PFSK-1 (cell line): ENCODE measurements at regions not wholly inside any gene's neighbourhood (a gene's known extent, or its start where the extent isn't known, plus 50 kb on each side); places are given as distances from the start of the nearest gene placed in this dataset.

Experiments
- FOXP2 ChIP-seq: optimal IDR thresholded peaks from 2 replicates; pipeline ENCODE3; 2011; ENCODE audit warnings: borderline replicate concordance, control low read depth, inconsistent platforms; ENCODE audit not compliant: insufficient read depth; ENCODE audit errors: extremely low read length, extremely low read depth
- POLR2AphosphoS5 ChIP-seq: IDR thresholded peaks from 2 replicates; pipeline ENCODE4 v1.6.1; 2012; ENCODE audit warnings: low read depth, mild to moderate bottlenecking, control low read depth, low read length, moderate library complexity
- REST ChIP-seq, 2 experiments: IDR thresholded peaks; 2 replicates each; pipeline versions ENCODE4 v1.6.1 to v1.8.0; 2011 to 2012; ENCODE audit warnings: low read depth in 2 of 2, low read length in 2 of 2, control low read depth in 1 of 2, inconsistent platforms in 1 of 2, mild to moderate bottlenecking in 1 of 2, moderate library complexity in 1 of 2; ENCODE audit not compliant: insufficient read depth in 1 of 2
- SIN3A ChIP-seq: IDR thresholded peaks from 2 replicates; pipeline ENCODE4 v1.6.1; 2012; ENCODE audit warnings: mild to moderate bottlenecking, low read length, moderate library complexity, borderline replicate concordance; ENCODE audit not compliant: insufficient read depth
- TAF1 ChIP-seq: IDR thresholded peaks from 2 replicates; pipeline ENCODE4 v1.6.1; 2012; ENCODE audit warnings: low read length, control low read depth, borderline replicate concordance; ENCODE audit not compliant: insufficient read depth

GRCh38 chr3:65078748-65079147 is 390.9 kb upstream of the ADAMTS9 start:
- TF ChIP-seq SIN3A (no peak), REST (IDR thresholded peaks at IDR 0.05; ENCODE audit: insufficient read depth in 1 of 2, low read depth in 2 of 2, low read length in 2 of 2) (no peak), POLR2AphosphoS5 (no peak), FOXP2 (no peak), TAF1 (no peak)

- TF ChIP-seq SIN3A (no peak), REST (IDR thresholded peaks at IDR 0.05; ENCODE audit: insufficient read depth in 1 of 2, low read depth in 2 of 2, low read length in 2 of 2) (no peak), FOXP2 (no peak), TAF1 (no peak), POLR2AphosphoS5 (no peak)
These were observed 389.3 kb upstream of the ADAMTS9 start for GRCh38 chr3:65077124-65077523.

GRCh38 chr3:65070968-65071367 is 383.2 kb upstream of the ADAMTS9 start:
- TF ChIP-seq FOXP2 (no peak), TAF1 (no peak), POLR2AphosphoS5 (no peak), REST (IDR thresholded peaks at IDR 0.05; ENCODE audit: insufficient read depth in 1 of 2, low read depth in 2 of 2, low read length in 2 of 2) (no peak), SIN3A (no peak)

- TF ChIP-seq TAF1 (no peak), FOXP2 (no peak), SIN3A (no peak), REST (IDR thresholded peaks at IDR 0.05; ENCODE audit: insufficient read depth in 1 of 2, low read depth in 2 of 2, low read length in 2 of 2) (no peak), POLR2AphosphoS5 (no peak)
These were observed 373.1 kb upstream of the ADAMTS9 start for GRCh38 chr3:65060904-65061303.

GRCh38 chr3:65052101-65052500 is 364.3 kb upstream of the ADAMTS9 start:
- no peak for TF ChIP-seq FOXP2
- no peak for TF ChIP-seq TAF1
- no peak for TF ChIP-seq SIN3A
- no peak for TF ChIP-seq POLR2AphosphoS5
- TF ChIP-seq REST (IDR thresholded peaks at IDR 0.05; ENCODE audit: insufficient read depth in 1 of 2, low read depth in 2 of 2, low read length in 2 of 2) = no peak
